K562 (cell line): ENCODE measurements at regions not wholly inside any gene's neighbourhood (a gene's known extent, or its start where the extent isn't known, plus 50 kb on each side); places are given as distances from the start of the nearest gene placed in this dataset.

Experiments used
- FOXO4 ChIP-seq: fragments of 450-650 bp; formaldehyde crosslinking; IDR thresholded peaks from 2 replicates; pipeline ENCODE4 v1.4.0; 2020; ENCODE audit warnings: mild to moderate bottlenecking, moderate library complexity
- MAFG ChIP-seq: fragments of 450-650 bp; conservative IDR thresholded peaks from 2 replicates; pipeline ENCODE4 v1.6.1; 2016; ENCODE audit warnings: missing genetic modification characterization, missing compliant biosample characterization
- MGA ChIP-seq: fragments of 450-650 bp; IDR thresholded peaks from 2 replicates; pipeline ENCODE4 v1.6.1; 2016; ENCODE audit warnings: mild to moderate bottlenecking, moderate library complexity
- SP2 ChIP-seq: IDR thresholded peaks from 2 replicates; pipeline ENCODE4 v1.6.1; 2011; ENCODE audit warnings: mild to moderate bottlenecking, low read depth, low read length, moderate library complexity; ENCODE audit not compliant: poor library complexity, severe bottlenecking; ENCODE audit errors: extremely low read depth

- TF ChIP-seq MGA (no peak), SP2 (no peak), FOXO4 (CRISPR knock-in tag) (no peak), MAFG (no peak)
Observed at GRCh38 chr1:229885568-229886495, 181.2 kb upstream of the GALNT2 start (continued).
